Upper lobe of right lung (tissue), 1 donor: ENCODE measurements at regions not wholly inside any gene's neighbourhood (a gene's known extent, or its start where the extent isn't known, plus 50 kb on each side); places are given as distances from the start of the nearest gene placed in this dataset.

Experiments
- ATAC-seq: fragments of 200-7000 bp; cut with Tn5 transposase; one replicate; pipeline ENCODE4 v1.9.1; 2020; ENCODE audit warnings: mild to moderate bottlenecking, moderate library complexity
- DNase-seq: peaks from one replicate; pipeline ENCODE4 v3.0.0-alpha.2; 2020
- H3K27ac ChIP-seq: fragments of 200-600 bp; one replicate; pipeline ENCODE4 v1.8.0; 2022
- H3K27me3 ChIP-seq: fragments of 200-600 bp; one replicate; pipeline ENCODE4 v1.8.0; 2022; ENCODE audit warnings: mild to moderate bottlenecking
- H3K36me3 ChIP-seq: fragments of 200-600 bp; one replicate; pipeline ENCODE4 v1.8.0; 2022
- H3K4me1 ChIP-seq: fragments of 200-600 bp; one replicate; pipeline ENCODE4 v1.8.0; 2022
- H3K4me3 ChIP-seq: fragments of 200-600 bp; one replicate; pipeline ENCODE4 v1.8.0; 2022; ENCODE audit warnings: mild to moderate bottlenecking
- H3K9me3 ChIP-seq: fragments of 200-600 bp; one replicate; pipeline ENCODE4 v1.8.0; 2022
- intact Hi-C: fragments of 100-400 bp; cut with DNase I; formaldehyde crosslinking; loops from one replicate; pipeline ENCODE4 v1.11.0; 2022
- TF ChIP-seq, protein P1 (sequence below): fragments of 200-600 bp; IDR thresholded peaks from one replicate; pipeline ENCODE4 v1.8.0; 2022; ENCODE audit warnings: antibody characterized with exemption
- donor health status: DM: no; HTN: yes; CAD: no; lungs with severe emphysema.

DNA sequence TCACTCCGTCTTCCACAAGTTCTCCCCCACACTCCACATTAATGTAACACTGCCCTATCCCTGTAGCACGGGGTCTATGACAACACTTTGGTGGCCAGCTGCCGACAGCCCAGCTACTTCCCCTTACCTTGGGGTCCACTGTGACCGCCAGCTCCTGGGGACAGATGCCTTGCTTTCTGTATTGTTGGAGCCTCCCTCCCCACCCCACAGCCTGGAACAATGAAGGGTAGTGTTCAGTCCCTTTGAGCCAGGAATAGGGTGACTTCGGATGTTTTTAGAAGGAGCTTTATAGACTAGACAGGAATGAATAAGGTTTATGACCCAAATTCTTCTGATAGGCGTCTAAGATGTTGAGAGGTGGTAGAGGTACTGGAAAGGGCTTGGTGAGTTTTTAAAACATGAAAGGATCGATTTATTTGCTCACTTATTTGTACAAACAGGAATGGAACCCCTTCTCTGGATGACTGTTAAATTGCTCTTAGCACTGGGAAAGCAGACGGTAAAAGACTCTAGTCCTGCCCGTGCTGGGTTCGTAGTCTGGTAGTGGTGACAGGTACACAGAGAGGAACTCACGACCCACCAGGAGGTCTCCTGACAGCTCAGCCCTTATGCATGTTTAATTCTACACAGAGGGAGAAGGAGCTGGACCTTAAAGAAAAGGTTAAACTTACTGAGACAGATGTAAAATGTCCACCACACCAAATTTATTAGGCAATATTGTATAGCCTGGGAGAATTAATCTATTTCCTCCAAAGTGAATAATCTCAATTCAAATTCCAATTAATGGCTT lies 90.9 kb downstream of the MYCN start:
- H3K27me3 ChIP-seq = no peaks in the 10 kb centered on the region
- intact Hi-C loops = no loop called here
- H3K27ac ChIP-seq = no peak overlapping the region
- ATAC-seq = no peak
- H3K4me3 ChIP-seq = no peak overlapping the region
- no peaks in the 10 kb centered on the region for H3K36me3 ChIP-seq
- no peak for DNase-seq
- TF ChIP-seq, protein P1, sequence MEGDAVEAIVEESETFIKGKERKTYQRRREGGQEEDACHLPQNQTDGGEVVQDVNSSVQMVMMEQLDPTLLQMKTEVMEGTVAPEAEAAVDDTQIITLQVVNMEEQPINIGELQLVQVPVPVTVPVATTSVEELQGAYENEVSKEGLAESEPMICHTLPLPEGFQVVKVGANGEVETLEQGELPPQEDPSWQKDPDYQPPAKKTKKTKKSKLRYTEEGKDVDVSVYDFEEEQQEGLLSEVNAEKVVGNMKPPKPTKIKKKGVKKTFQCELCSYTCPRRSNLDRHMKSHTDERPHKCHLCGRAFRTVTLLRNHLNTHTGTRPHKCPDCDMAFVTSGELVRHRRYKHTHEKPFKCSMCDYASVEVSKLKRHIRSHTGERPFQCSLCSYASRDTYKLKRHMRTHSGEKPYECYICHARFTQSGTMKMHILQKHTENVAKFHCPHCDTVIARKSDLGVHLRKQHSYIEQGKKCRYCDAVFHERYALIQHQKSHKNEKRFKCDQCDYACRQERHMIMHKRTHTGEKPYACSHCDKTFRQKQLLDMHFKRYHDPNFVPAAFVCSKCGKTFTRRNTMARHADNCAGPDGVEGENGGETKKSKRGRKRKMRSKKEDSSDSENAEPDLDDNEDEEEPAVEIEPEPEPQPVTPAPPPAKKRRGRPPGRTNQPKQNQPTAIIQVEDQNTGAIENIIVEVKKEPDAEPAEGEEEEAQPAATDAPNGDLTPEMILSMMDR = no peak
- H3K4me1 ChIP-seq = no peaks in the 10 kb centered on the region
- H3K9me3 ChIP-seq = no peaks in the 10 kb centered on the region

DNA sequence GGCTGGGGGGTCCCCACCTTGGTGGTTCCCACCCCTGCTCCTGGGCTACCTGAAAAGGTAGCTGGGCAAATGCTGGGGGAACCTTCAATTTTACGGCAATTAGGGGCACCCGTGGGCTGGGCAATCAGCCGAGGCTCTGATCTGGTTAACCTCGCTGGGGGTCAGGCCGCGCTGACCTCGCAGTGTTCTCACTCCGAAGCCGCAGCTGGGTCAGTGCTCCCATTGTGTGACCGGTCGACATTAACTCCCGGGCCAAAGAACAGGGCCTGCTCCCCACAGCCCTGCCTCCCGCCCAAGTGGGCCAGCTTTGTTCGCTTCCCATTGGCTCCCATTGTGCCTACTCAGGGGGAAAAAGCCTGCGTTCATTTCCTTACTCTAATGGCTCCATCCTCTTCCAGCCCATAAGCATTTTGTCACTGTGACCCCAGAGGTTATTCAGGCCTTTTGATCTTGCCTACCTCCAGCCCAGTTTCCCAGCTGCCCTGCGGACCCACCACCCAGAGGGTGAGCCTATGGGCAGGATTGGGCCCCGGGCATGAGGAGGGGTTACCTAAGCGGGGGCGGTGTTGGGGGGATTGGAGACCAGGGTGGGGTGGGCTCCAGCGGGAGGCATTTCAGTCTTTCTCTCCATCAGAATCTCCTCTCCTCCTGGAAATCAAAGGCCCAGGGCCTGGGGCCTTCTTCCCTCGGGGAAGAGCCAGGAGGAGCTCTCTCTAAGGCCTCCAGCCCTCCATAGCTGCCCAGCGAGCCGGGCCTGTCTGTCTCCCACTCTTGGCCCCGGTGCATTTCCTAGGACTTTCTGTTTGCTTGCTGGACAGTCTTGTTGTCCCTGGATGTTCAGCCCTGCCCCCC lies 90.1 kb downstream of the MYCN start:
- Histone ChIP-seq H3K4me1 (no peaks in the 10 kb centered on the region), H3K27me3 (no peaks in the 10 kb centered on the region), H3K36me3 (no peaks in the 10 kb centered on the region), H3K9me3 (no peaks in the 10 kb centered on the region), H3K4me3 (no peak overlapping the region), H3K27ac (no peak overlapping the region)
- no peak for DNase-seq
- intact Hi-C loops = no loop called here
- ATAC-seq = no peak
- TF ChIP-seq, protein P1 = no peak

DNA sequence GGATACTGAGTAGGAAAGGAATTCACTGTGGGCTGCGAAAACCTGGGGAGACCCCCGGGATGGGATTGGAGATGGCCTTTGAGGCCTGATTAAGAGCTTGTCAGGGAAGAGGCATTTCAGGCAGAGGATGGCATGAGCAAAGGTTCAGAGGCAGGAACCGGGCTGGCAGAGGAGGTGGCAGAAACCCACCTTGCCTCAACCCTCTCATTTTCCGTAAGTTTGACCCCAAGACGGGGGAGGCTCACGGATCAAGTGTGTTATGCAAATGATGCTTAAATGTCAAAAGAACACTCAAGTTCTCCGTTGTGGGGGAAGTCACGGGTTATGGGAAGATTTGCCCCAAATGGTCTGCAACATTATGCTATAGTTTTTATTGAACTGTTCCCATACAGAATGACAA lies 88.3 kb downstream of the MYCN start:
- Histone ChIP-seq H3K9me3 (no peaks in the 10 kb centered on the region), H3K4me3 (no peak overlapping the region), H3K27me3 (no peaks in the 10 kb centered on the region), H3K4me1 (no peaks in the 10 kb centered on the region), H3K27ac (no peak overlapping the region), H3K36me3 (no peaks in the 10 kb centered on the region)
- ATAC-seq (no peak), DNase-seq (no peak)
- TF ChIP-seq, protein P1 = no peak
- intact Hi-C loops = no loop called here

DNA sequence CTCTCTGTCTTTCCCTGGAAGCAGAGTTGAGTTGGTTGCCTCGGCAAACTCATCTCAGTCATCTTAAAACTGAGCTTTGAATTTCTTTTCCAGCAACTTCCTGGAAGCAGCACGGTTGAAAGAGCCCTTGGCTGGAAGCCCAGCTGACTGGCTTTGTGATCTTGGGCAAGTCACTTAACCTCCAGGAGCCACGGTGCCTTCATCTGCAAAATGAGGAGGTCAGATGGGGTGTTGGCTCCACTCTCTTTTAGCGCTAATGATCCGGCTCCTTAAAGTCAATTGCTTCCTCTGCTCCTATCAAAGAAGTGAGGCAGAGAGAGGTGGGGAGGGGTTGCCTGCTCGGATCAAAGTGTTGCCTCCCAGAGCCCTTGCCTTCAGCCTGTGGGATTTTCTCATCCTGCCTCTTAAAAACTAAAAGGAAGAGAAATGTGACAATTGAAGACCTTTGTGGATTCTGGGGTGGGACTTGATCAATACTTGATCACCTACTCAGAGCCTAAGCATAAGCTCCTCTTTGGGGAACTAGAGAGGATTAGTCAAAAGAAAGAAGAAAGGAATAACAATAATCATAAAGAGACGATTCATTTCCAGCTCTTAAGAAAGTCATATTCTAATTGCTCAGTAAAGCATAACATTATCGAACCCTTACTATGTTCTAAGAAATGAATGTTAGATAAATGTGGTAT lies 86.6 kb downstream of the MYCN start:
- intact Hi-C loops = no loop called here
- Histone ChIP-seq H3K9me3 (no peaks in the 10 kb centered on the region), H3K27me3 (no peaks in the 10 kb centered on the region), H3K4me1 (no peaks in the 10 kb centered on the region), H3K4me3 (no peak overlapping the region), H3K27ac (no peak overlapping the region), H3K36me3 (no peaks in the 10 kb centered on the region)
- ATAC-seq (no peak), DNase-seq (no peak)
- TF ChIP-seq, protein P1 = no peak

DNA sequence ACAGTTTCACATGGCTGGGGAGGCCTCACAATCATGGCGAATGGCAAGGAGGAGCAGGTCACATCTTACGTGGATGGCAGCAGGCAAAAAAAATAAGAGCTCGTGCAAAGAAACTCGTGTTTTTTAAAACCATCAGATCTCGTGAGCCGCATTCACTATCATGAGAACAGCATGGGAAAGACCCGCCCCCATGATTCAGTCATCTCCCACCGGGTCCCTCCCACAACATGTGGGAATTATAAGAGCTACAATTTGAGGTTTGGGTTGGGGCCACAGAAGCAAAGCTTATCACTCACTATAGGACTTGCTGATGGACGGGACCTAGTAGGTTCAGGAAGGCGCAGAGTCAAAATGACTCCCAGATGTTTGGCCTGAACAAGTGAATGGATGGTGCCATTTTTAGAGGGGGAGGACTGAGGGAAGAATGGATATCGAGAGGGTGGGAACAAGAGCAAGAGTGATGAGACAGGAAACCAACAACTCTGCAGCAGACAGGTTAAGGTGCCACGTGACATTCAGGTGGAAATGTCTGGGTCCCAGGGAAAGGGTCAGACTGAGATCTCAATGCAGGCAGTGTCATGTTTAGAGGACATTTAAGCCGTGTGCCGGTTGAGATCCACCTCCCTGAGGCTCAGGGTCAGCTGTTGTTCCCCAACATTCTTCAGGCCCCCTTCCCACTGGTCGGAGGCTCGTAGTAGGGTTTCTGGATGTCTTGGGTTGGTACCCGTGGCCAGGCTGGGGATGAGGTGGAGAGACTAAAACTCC lies 85.7 kb downstream of the MYCN start:
- TF ChIP-seq, protein P1 = no peak
- Histone ChIP-seq H3K9me3 (no peaks in the 10 kb centered on the region), H3K4me3 (no peak overlapping the region), H3K36me3 (no peaks in the 10 kb centered on the region), H3K4me1 (no peaks in the 10 kb centered on the region), H3K27me3 (no peaks in the 10 kb centered on the region), H3K27ac (no peak overlapping the region)
- intact Hi-C loops = no loop called here
- no peak for DNase-seq
- no peak for ATAC-seq
